ENCODE measurements at regions not wholly inside any gene's neighbourhood (a gene's known extent, or its start where the extent isn't known, plus 50 kb on each side); places are given as distances from the start of the nearest gene placed in this dataset.
"Not testable (repeated sequence)": the region's sequence is repeated elsewhere in the genome, so short reads cannot be mapped to it uniquely, and the experiment has no call there.

GRCh38 chr6:147972448-147972847 is 370.2 kb upstream of the SASH1 start:
- DNase-seq (ENCODE audit: low read depth in 2 of 2), result no peak

- DNase-seq (ENCODE audit: low read depth in 2 of 2), result no peak
Observed at GRCh38 chr6:147973806-147974205, 368.8 kb upstream of the SASH1 start.

GRCh38 chr6:147974376-147974775 is 368.3 kb upstream of the SASH1 start:
- no peak for DNase-seq (ENCODE audit: low read depth in 2 of 2)

GRCh38 chr6:147977851-147978465 is 364.7 kb upstream of the SASH1 start:
- no peak for DNase-seq (ENCODE audit: low read depth in 2 of 2)

GRCh38 chr6:147979966-147980365 is 362.7 kb upstream of the SASH1 start:
- DNase-seq (ENCODE audit: low read depth in 2 of 2), result no peak

GRCh38 chr6:147983581-147984366 is 358.9 kb upstream of the SASH1 start:
- no peak for DNase-seq (ENCODE audit: low read depth in 2 of 2)

- DNase-seq (ENCODE audit: low read depth in 2 of 2), result no peak
Observed at GRCh38 chr6:147986846-147987245, 355.8 kb upstream of the SASH1 start.

GRCh38 chr6:147990159-147990558 is 352.5 kb upstream of the SASH1 start:
- no peak for DNase-seq (ENCODE audit: low read depth in 2 of 2)

- DNase-seq (ENCODE audit: low read depth in 2 of 2), result no peak
Observed at GRCh38 chr6:147991961-147992360, 350.7 kb upstream of the SASH1 start.

- no peak for DNase-seq (ENCODE audit: low read depth in 2 of 2)
Observed at GRCh38 chr6:147999001-147999540, 343.6 kb upstream of the SASH1 start.

- DNase-seq (ENCODE audit: low read depth in 2 of 2), result no peak
Observed at GRCh38 chr6:148001844-148002642, 340.6 kb upstream of the SASH1 start.

GRCh38 chr6:148004651-148005050 is 338.0 kb upstream of the SASH1 start:
- DNase-seq (ENCODE audit: low read depth in 2 of 2), result no peak

- DNase-seq (ENCODE audit: low read depth in 2 of 2), result no peak
Observed at GRCh38 chr6:148005806-148006205, 336.8 kb upstream of the SASH1 start.

GRCh38 chr6:148010516-148010915 is 332.1 kb upstream of the SASH1 start:
- DNase-seq (ENCODE audit: low read depth in 2 of 2), result not testable (repeated sequence)

- no peak for DNase-seq (ENCODE audit: low read depth in 2 of 2)
Observed at GRCh38 chr6:148016013-148016412, 326.6 kb upstream of the SASH1 start.

GRCh38 chr6:148021165-148021564 is 321.5 kb upstream of the SASH1 start:
- no peak for DNase-seq (ENCODE audit: low read depth in 2 of 2)

GRCh38 chr6:148021699-148022098 is 320.9 kb upstream of the SASH1 start:
- no peak for DNase-seq (ENCODE audit: low read depth in 2 of 2)

GRCh38 chr6:148022279-148022678 is 320.4 kb upstream of the SASH1 start:
- DNase-seq (ENCODE audit: low read depth in 2 of 2), result not testable (repeated sequence)

GRCh38 chr6:148027201-148027600 is 315.4 kb upstream of the SASH1 start:
- DNase-seq (ENCODE audit: low read depth in 2 of 2), result no peak

- DNase-seq (ENCODE audit: low read depth in 2 of 2), result no peak
Observed at GRCh38 chr6:148035806-148036390, 306.7 kb upstream of the SASH1 start.

- no peak for DNase-seq (ENCODE audit: low read depth in 2 of 2)
Observed at GRCh38 chr6:148037496-148037895, 305.1 kb upstream of the SASH1 start.

- DNase-seq (ENCODE audit: low read depth in 2 of 2), result no peak
Observed at GRCh38 chr6:148041546-148041945, 301.1 kb upstream of the SASH1 start.
